ENCODE measurements at regions not wholly inside any gene's neighbourhood (a gene's known extent, or its start where the extent isn't known, plus 50 kb on each side); places are given as distances from the start of the nearest gene placed in this dataset.

DNA sequence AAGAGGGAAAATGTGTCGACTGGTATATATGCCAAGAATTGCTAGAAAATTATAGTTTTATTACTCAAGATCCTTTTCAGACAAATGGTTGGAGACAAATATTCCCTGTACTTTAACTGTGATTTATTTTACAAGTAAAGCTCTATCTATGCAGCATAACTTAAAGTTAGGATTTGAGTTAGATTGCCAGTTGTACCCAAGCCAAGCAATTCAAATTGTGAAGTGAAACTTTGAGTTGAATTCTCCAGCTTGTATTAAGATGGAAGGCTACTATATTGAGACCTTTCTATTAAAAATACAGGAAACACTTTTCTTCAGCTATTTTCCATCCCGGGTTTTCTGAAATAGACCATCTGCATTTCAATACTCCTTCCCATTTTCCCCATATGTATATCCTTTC is 333.1 kb upstream of the RBMS3 start:
- DNase-seq (ENCODE audit: low read depth, low spot score), result no peak

DNA sequence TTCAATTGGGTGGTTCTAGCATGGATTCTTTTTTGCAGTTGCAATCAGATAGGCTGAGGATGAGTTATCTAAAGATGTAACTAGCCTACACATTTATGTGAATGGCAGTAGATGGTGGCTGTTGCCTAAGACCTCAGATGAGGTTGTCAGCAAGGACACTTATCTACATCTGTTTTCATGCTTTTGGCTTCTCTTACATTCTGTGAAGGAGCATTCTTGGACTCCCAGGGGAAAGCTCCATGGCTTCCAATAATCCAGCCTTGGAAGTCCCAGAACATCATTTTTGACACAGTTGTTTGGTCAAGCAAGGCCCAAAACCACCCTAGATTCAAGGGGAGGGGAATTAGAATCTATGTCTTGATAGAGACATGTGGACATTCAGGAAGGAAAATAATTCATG is 332.2 kb upstream of the RBMS3 start:
- no peak for DNase-seq (ENCODE audit: low read depth, low spot score)

DNA sequence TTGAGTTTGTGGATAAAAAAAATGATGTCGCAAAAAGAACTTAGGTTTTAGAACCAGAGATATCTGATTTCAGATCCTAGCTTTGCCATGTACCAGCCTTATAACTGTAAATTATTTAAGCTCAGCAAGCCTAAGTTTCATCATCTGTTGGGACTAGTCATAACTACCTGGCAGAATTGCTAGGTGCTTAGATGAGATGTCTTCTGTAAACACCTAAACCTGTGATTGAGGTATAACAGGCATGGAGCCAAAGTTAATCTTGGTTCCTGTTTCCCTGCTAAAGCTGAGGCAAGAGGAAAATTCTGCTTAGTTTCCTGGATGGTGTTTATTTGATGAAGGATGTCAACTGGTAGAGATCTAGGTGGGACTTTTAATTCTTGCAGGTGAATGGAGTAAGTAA is 331.3 kb upstream of the RBMS3 start:
- no peak for DNase-seq (ENCODE audit: low read depth, low spot score)

DNA sequence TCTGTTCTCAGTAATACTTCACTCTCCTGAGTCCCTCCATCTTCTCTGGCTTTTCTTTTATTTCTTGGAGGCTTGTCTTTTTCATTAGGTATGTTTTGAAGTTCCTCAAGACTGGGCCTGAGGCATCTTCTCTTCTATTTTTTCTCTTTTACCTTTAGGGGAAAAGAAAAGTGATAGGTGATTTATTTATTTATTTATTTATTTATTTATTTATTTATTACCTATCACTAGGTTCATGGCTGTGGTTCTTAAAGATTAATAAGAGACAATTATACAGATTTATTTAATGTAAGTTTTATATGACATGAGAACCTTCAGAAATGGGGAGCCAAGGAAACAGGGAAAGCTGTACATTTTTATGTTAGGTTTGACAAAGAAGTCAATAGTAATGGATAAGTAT is 330.3 kb upstream of the RBMS3 start:
- no peak for DNase-seq (ENCODE audit: low read depth, low spot score)

DNA sequence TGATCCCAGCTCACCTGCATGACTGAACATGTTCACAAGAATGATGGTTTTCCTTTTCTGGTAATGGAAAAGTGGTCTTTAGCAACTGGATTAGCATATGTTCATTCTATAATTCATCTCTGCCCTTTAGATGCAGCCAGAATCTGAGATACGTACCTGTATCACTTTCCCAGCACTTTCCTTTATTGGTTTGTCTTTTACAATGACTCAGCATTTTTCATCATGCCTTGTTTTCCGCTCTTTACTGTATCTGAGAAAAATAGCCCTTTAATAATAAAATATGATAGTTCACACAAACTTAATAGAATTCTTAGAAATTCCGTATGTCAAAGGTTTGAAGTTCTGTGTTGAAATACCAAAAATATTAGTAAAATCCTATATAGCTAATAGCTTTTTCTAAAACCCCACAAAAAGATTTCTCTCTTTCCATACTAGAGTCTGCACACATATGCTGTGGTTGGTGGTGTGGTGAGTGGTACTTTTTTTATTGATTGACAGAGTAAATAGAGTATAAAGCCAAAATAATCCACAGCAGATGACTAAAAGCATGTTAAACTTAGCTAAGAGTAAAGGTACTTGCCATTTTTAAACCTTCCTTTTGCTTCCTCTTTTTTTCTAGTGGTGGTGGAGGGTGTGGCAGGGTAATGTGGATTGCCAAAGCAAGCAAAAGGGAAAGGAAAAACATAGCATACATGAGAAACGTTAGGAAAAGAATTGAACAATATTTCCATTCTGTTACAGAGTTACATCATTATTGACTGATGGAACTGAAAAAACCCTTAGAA is 328.9 kb upstream of the RBMS3 start:
- DNase-seq (ENCODE audit: low read depth, low spot score), result no peak

DNA sequence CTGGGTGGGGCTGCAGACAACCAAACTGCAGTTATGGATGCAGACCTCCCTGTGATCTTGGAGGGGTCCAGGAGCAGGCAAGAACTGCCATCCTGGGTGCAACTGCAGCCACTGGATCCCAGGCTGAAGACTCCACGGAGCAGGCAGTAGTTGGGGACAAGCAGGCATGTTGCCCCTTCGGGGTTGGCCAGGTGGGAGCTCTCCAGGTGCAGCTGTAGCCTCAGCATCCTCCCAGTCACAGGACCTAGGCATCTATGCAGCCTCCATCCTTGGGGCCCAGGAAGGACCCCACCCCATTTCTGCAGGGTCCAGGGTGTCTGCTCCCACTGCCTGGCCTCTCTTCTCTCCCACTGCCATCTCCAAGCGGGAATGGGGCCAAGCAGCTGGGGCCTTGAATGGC is 322.2 kb upstream of the RBMS3 start:
- DNase-seq (ENCODE audit: low read depth, low spot score), result no peak

DNA sequence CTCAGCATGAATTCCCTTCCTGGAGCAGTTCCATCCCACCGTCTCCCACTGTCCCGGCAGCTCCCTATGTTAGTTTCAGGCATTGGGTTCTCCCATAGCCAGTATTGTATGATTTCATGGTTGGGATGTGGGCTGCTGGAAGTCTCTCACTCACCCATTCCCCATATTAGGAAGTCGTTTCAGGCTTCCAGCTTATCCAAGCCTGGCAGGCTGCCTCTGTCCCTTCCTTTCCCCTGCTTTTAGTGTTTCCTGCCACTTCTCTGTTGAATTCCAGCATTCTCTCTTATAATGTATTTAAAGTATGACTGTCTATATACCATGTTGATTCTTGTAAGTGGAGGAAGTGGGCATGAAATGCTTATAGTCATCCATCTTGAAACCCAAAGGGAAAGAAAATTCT is 309.7 kb upstream of the RBMS3 start:
- no peak for DNase-seq (ENCODE audit: low read depth, low spot score)

DNA sequence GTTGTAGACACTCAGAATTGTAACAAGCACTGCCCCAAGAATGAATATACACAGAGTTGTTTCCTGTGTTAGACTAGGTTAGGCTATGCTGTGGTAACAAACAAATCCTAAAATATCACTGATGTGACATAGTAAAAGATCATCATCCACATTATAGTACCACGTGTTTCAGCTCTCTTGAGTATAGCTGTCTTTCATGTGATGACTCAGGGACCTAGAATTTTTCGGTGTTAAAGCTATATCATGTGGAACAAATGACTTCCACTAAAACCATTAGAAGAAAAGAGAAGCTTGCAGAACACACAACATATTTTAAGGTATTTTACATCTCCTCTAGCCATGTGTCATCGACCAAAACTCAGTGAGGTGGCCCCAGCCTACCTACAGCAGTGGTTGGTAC is 307.9 kb upstream of the RBMS3 start:
- DNase-seq (ENCODE audit: low read depth, low spot score), result no peak

DNA sequence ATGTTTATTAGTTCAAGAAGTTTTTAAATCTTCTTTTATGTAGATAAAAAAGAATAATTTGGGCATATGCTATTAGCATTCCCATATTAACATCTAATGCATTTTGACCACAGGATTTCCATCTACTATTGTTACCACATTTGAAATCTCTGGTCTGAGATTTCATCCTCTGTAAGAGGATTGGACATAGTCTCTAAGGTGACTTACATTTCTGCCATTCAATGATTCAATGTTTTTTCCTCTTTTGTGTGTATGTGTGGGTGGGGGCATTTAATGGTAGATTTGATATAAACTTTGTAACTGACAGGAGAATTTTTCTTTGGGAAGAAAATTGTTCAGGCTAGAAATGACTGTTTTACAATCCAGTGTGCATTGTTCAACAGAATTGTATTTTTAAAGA is 307.3 kb upstream of the RBMS3 start:
- DNase-seq (ENCODE audit: low read depth, low spot score), result no peak

DNA sequence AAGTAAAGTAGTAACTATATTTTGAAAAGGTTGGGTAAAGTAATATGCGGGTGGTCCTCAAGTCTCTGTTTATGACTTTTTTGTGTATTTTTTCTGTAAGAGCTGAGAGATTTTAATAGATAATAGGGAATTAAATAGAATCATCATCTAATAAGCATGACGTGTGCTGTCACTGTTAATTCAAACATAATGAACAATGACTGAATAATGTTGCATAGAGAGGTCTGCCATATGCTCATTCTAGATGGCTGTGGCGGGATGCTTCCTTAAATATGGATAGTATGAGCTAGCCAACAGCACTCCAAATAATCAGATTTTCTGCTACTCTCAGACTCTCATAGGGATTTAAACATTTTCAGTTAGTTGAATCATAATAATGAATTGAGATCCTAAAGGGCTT is 302.8 kb upstream of the RBMS3 start:
- DNase-seq (ENCODE audit: low read depth, low spot score), result no peak

DNA sequence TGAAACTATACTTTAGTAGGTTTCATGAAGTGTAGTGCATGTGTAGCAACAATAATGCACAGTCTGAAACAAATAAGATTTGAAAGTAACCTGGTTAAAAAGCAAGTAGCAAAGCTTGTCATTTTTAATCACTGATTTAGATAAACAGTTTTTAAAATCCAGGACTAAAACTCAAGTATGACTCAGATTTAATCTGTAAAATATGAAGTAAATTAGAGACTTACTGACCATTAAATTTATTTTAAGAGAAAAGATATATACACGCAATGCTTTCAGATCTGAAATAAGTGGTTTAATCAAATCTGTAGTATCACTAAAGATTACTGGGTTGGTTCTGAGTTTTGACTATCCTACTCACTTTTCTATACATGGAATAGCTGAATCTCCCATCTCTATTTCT is 300.7 kb upstream of the RBMS3 start:
- DNase-seq (ENCODE audit: low read depth, low spot score), result no peak

DNA sequence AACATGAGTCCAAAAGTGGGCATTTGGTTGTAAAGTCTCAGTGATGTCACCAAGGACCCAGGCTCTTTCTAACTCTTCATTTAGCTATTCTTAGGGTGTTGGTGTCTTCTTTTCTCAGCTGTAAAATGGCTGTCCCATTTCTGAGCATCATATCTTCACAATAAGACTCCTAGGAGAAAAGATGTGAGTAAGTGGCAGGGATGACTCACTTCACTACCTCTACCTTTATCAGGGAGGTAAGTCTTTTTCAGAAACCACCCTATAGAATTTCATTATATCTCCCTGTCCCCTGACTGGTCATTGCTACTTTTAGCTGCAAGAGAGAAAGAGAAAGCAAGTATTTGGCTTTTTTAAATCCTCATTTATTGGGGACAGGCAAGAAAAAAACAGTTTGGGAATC is 300.2 kb upstream of the RBMS3 start:
- DNase-seq (ENCODE audit: low read depth, low spot score), result no peak

DNA sequence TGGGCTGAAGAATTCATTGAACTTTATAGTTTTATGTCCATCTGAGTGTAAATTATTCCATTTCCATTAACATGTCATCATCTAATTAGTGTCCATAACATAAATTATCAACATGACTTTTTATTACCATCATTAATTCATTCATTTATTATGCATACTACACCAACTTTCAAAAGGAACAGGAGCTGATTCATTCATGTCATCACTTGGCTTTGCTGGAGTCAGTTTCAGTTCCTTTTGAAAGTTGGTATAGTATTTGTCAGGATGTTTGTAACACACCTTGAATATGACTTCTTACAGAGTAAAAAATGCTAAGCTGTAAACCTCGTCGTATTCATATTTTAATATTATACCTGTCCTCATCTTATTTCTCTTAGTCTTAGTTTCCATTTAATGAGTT is 298.0 kb upstream of the RBMS3 start:
- DNase-seq (ENCODE audit: low read depth, low spot score), result no peak

DNA sequence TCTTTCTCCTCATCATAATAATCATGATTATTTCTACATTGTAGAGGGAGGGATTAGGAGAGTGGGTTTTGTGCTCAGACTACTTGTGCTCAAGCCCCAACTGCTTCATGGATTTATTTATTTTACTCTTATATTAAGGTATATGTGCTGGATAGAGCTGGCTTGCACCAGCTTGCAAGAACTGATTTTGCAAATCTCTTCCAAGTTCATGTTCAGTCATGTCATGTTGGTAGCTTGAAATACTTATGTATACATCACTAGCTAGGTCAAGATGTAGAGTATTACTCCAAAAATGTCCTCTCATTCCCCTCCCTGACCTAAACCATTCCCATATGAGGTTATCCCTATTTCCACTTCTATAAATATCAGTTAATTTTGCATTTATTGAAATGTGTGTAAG is 293.9 kb upstream of the RBMS3 start:
- DNase-seq (ENCODE audit: low read depth, low spot score), result no peak

DNA sequence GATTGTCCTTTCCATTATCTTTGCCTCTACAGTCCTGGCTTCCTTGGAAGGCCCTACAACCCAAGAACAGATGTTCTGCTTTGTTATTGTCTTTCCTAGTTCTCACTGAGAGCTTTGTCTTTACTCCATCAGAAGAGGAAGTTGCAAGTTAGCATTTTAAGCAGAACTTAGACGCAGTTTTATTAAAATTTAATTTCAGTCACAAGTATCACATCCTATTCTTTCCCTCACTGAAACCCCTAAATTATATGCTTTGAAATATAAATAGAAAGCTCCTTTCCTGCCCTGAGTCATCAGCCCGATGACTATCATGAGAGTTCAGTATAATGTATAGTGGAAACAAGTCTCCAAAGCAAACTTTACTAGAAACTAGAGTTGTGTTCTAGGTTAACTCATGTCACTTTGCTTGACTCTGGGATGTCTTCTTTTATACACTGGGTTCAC is 291.2 kb upstream of the RBMS3 start:
- no peak for DNase-seq (ENCODE audit: low read depth, low spot score)

DNA sequence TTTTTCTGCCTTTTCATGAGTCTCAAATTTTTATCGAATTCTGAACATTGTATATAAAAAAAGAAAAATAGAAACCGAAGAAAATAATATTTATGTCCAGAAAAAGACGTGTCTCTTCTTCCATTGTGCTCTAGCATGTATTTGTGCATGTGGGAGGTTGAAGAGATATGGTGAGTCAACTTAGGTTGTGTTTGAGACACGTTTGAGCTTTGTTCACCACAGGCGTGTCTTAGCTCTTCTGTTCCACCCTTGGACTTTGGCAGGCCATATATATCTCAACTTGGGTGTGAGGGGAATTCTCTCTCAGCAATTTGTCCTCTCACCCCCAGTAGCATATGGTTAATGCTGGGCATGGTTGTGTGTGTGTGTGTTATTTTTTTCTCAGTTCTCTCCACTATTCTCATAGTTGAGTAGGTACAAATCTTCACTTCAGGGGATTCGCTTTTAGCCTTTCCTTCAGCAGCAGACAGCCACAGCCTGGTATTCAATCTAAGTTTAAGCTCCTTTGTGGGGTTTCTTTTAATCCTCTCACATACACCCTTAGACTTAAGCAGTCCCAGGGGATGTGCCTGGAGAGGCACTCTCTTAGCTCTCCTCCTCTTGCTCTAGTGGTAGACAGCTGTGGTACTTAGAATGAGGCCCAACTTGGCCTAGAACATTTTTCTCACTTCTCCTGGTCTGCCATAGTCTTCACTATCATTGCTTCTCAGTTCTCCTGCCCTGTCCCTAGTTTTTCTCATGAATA is 286.5 kb upstream of the RBMS3 start:
- DNase-seq (ENCODE audit: low read depth, low spot score), result no peak

DNA sequence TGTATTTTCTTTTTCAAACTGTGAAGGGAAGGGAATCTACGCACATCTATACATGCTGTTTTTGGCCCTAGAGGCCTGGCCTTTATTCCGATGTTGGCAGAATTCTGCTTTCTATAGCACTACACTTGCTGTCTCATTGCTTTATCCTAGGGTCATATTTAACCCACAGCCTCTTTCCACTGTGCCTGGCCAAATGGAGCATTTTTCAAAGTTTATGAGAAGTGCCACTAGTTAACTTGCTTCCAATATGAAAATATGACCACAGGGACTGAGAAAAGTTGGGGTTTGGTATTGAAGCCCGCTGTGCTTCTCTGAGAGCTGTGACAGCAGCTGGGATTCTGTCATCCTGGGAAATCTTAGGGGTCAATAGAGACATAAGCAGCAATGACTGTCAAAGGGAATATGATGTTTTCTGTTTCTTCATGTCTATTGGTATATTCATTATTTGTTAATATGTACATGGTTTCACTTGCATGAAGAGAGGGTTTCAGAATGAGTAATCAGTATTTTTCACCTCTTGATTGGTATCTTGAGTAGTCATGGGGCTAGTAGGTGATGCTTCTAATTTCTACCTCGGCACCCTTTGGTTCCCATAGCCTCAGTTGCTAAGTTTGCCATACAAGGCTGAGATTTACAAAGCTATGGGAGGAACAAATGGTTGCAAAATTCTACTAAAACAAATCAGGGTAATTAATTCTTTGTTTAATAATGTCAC is 275.8 kb upstream of the RBMS3 start:
- no peak for DNase-seq (ENCODE audit: low read depth, low spot score)

DNA sequence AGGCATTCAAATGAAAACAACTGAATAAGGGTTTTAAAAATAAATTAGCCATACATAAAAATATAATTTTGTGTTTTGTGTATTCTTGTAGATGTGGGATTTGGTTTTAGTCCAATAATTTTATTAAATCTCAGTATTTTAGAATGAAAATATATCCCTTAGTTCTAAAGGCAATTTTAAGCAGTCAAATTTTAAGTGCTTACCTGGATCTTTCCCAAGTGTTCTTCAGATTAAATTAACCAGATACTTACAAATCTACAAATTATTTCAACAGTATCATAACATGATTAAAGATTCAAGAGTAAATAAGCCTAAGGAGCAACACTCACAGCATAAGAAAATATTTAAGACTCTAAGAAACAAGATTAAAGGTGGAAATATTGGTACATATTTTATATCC is 275.0 kb upstream of the RBMS3 start:
- DNase-seq (ENCODE audit: low read depth, low spot score), result no peak

DNA sequence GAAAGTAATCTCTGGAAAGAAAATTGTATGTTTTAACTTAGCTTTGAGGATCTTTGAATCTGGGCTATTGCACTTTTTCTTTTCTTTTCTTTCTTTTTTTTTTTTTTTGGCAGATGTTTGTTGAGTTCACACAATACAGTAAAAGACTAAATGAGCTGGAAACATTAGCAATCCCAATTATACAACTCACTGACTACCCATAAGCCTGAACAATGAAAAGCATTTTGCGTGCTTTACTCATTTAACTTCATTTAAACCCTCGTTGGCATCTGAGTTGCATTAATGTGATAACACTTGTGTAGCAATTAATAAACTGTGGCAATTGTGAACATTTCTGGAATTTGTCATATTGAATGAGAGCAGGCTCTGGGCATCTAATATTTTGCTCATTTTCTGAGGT is 269.4 kb upstream of the RBMS3 start:
- DNase-seq (ENCODE audit: low read depth, low spot score), result no peak

DNA sequence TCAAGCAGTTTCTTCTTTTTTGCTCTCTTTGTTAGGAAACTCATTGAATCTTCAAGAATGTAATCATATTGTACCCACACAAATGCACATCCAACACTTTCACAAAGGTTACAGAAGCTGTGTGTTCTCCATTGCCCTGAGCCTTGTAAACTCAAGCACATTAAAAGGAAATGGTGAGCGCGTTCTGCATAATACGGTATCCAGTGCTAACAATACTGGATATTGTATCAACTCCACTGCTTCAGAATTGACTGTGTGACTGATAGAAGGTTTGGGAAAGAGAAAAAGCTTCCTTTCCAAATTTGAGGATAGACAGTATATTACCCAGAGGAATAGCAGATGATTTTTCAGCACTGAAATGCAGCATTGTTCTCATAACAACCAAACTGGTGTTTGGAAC is 268.9 kb upstream of the RBMS3 start:
- no peak for DNase-seq (ENCODE audit: low read depth, low spot score)

DNA sequence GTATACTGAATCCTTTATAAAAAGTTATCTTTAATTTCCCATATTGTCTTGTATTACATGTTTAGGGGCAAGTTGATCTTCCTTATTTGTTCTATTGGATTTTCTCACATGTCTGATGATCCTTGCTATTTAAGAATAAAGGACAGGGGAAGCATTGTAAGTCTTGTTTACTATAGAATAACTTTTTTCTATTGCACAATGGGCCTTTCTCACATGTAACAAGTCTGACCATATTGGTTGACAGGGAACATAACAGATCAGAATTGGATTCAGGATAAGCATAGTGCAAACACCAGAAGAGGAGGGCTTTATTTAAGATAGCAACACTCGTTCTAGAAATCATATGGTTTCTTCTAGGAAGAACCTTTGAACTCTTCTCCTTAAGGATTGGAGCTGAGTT is 257.9 kb upstream of the RBMS3 start:
- DNase-seq (ENCODE audit: low read depth, low spot score), result no peak

DNA sequence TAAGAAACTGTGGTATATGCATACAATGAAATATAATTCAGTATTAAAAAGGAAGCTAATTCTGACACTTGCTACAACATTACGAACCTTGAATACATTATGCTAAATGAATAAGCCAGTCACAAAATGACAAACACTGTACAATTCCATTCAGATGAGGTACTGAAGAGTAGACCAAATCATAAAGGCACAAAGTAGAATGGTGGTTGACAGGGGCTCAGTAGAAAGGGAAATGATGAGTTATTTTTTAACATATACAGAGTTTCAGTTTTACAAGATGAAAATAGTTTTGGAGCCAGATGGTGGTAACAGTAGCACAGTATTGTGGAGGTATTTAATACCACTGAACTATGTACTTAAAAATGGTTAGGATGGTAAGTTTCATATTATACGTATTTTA is 254.6 kb upstream of the RBMS3 start:
- no peak for DNase-seq (ENCODE audit: low read depth, low spot score)

DNA sequence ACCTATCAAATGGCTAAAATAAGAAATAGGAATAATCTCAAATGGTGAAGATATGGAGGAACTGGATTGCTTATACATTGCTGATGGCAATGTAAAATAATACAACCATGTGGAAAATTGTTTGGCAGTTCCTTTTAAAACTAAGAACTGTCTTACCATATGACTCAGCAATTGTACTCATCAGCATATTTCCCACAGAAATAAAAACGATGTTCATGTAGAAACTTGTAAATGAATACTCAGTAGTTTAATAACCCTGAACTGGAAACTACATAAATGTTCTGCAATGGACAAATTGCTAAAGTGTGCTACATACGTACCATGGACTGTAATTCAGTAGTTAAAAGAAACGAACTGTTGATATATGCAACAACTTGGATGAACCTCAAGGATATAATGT is 253.9 kb upstream of the RBMS3 start:
- DNase-seq (ENCODE audit: low read depth, low spot score), result no peak

Data from iPS DF 19.7 (cell line).